ENCODE measurements at regions not wholly inside any gene's neighbourhood (a gene's known extent, or its start where the extent isn't known, plus 50 kb on each side); places are given as distances from the start of the nearest gene placed in this dataset.

DNA sequence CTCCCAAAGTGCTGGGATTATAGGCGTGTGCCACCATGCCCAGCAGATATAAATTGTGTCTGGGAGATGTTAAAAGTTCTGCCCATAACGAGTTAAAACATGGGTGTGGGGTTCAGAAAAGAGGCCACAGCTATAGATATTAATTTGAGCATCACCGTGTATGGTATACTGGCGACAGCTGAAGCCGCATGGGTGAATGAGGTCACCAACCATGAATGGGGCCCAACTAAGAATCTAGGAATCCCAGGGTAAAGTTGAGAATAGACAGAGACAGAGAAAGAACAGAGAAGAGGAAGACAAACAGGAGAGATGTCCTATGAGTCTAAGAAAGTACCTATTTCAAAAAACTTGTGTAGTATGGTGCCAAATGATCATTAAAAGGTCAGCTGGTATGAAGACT is 50.9 kb downstream of the ILRUN start:
- TF ChIP-seq, protein P1, sequence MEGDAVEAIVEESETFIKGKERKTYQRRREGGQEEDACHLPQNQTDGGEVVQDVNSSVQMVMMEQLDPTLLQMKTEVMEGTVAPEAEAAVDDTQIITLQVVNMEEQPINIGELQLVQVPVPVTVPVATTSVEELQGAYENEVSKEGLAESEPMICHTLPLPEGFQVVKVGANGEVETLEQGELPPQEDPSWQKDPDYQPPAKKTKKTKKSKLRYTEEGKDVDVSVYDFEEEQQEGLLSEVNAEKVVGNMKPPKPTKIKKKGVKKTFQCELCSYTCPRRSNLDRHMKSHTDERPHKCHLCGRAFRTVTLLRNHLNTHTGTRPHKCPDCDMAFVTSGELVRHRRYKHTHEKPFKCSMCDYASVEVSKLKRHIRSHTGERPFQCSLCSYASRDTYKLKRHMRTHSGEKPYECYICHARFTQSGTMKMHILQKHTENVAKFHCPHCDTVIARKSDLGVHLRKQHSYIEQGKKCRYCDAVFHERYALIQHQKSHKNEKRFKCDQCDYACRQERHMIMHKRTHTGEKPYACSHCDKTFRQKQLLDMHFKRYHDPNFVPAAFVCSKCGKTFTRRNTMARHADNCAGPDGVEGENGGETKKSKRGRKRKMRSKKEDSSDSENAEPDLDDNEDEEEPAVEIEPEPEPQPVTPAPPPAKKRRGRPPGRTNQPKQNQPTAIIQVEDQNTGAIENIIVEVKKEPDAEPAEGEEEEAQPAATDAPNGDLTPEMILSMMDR (IDR thresholded peaks at IDR 0.05): no peak
- TF ChIP-seq POLR2A (IDR thresholded peaks at IDR 0.05): no peak

Data from adrenal gland (tissue), 5 donors.